ENCODE measurements at regions not wholly inside any gene's neighbourhood (a gene's known extent, or its start where the extent isn't known, plus 50 kb on each side); places are given as distances from the start of the nearest gene placed in this dataset.

GRCh38 chr14:26974965-26975364 is 377.1 kb upstream of the NOVA1 start:
- Histone ChIP-seq H3K9me2 (ENCODE audit: insufficient read depth, low read length) (no peaks in the 10 kb centered on the region), H4K20me1 (ENCODE audit: insufficient read depth) (no peaks in the 10 kb centered on the region), H3K27me3 (ENCODE audit: insufficient read depth, low read depth, low read length) (no peaks in the 10 kb centered on the region), H3K36me3 (ENCODE audit: insufficient read depth, low read length) (no peaks in the 10 kb centered on the region), H3K79me2 (replicated peaks; ENCODE audit: insufficient read depth, low read length) (no peaks in the 10 kb centered on the region), H3K27ac (ENCODE audit: low read length) (no peak overlapping the region), H3K9ac (ENCODE audit: low read length) (no peak overlapping the region), H3K9me3 (ENCODE audit: low read length) (no peaks in the 10 kb centered on the region), H3K4me2 (ENCODE audit: low read length) (no peak overlapping the region), H2AFZ (ENCODE audit: low read depth, low read length) (no peak overlapping the region), H3F3A (ENCODE audit: insufficient read depth, low read length, poor library complexity, severe bottlenecking) (peaks cover 3% of the 10 kb centered on the region), H3K4me3 (ENCODE audit: low read length) (no peak overlapping the region)
- TF ChIP-seq CTCF (IDR thresholded peaks at IDR 0.05; ENCODE audit: poor library complexity, severe bottlenecking) (no peak), MXI1 (conservative IDR thresholded peaks at IDR 0.05; ENCODE audit: poor library complexity, severe bottlenecking) (no peak), REST (IDR thresholded peaks at IDR 0.05; ENCODE audit: borderline replicate concordance) (no peak), TAF1 (IDR thresholded peaks at IDR 0.05; ENCODE audit: low read depth) (no peak), EP300 (conservative IDR thresholded peaks at IDR 0.05; ENCODE audit: poor library complexity, severe bottlenecking) (no peak)

- Histone ChIP-seq H3K9me3 (ENCODE audit: low read length) (no peaks in the 10 kb centered on the region), H3K4me2 (ENCODE audit: low read length) (no peak overlapping the region), H4K20me1 (ENCODE audit: insufficient read depth) (no peaks in the 10 kb centered on the region), H2AFZ (ENCODE audit: low read depth, low read length) (no peak overlapping the region), H3K27me3 (ENCODE audit: insufficient read depth, low read depth, low read length) (no peaks in the 10 kb centered on the region), H3K79me2 (replicated peaks; ENCODE audit: insufficient read depth, low read length) (no peaks in the 10 kb centered on the region), H3K9ac (ENCODE audit: low read length) (no peak overlapping the region), H3K4me3 (ENCODE audit: low read length) (no peak overlapping the region), H3K27ac (ENCODE audit: low read length) (no peak overlapping the region), H3K36me3 (ENCODE audit: insufficient read depth, low read length) (no peaks in the 10 kb centered on the region), H3F3A (ENCODE audit: insufficient read depth, low read length, poor library complexity, severe bottlenecking) (no peaks in the 10 kb centered on the region), H3K9me2 (ENCODE audit: insufficient read depth, low read length) (no peaks in the 10 kb centered on the region)
- TF ChIP-seq TAF1 (IDR thresholded peaks at IDR 0.05; ENCODE audit: low read depth) (no peak), SMC3 (conservative IDR thresholded peaks at IDR 0.05; ENCODE audit: poor library complexity) (no peak), RAD21 (conservative IDR thresholded peaks at IDR 0.05) (no peak), EP300 (conservative IDR thresholded peaks at IDR 0.05; ENCODE audit: poor library complexity, severe bottlenecking) (no peak), REST (IDR thresholded peaks at IDR 0.05; ENCODE audit: borderline replicate concordance) (no peak), POLR2AphosphoS5 (IDR thresholded peaks at IDR 0.05) (no peak), EZH2 (IDR thresholded peaks at IDR 0.05; ENCODE audit: borderline replicate concordance, insufficient read depth, low read length, poor library complexity, severe bottlenecking) (no peak), MXI1 (conservative IDR thresholded peaks at IDR 0.05; ENCODE audit: poor library complexity, severe bottlenecking) (no peak), CTCF (IDR thresholded peaks at IDR 0.05; ENCODE audit: poor library complexity, severe bottlenecking) (no peak)
Observed at GRCh38 chr14:26982071-26982470, 384.2 kb upstream of the NOVA1 start.
